Caco-2 (cell line): ENCODE measurements at regions not wholly inside any gene's neighbourhood (a gene's known extent, or its start where the extent isn't known, plus 50 kb on each side); places are given as distances from the start of the nearest gene placed in this dataset.

Experiments
- BruUV-seq: library from RNA; stranded (reverse); fragments of 400-500 nt; replicated peaks from 2 replicates; lab custom pipeline; 2021; lab: Mats Ljungman, UMichigan
- CTCF ChIA-PET: fragments of 300-600 bp; sonication (Branson Sonifier 250); formaldehyde crosslinking; loops from one replicate; lab custom pipeline; 2022; ENCODE audit warnings: antibody characterized with exemption; lab: Charles Lee
- POLR2A ChIA-PET: fragments of 300-600 bp; sonication (Branson Sonifier 250); formaldehyde crosslinking; loops from one replicate; lab custom pipeline; 2022; ENCODE audit warnings: antibody characterized with exemption; lab: Charles Lee
- DNase-seq, 2 experiments: peaks; one replicate each; pipeline versions ENCODE4 v3.0.0 to v3.0.0-alpha.2; 2020 to 2022
- H3K27me3 ChIP-seq: replicated peaks from 2 replicates; pipeline ENCODE4 v1.6.0; 2011; ENCODE audit warnings: low read length; ENCODE audit not compliant: control insufficient read depth, insufficient read depth
- H3K36me3 ChIP-seq: 2 replicates; pipeline ENCODE4 v1.5.1; 2011; ENCODE audit warnings: low read length; ENCODE audit not compliant: control insufficient read depth, insufficient read depth
- H3K4me1 ChIP-seq: fragments of 250-450 bp; sonication (Bioruptor Pico); 2 replicates; pipeline ENCODE4 v1.5.1; 2020; ENCODE audit warnings: mild to moderate bottlenecking
- H3K4me3 ChIP-seq: 2 replicates; pipeline ENCODE4 v1.5.1; 2011; ENCODE audit warnings: low read depth, mild to moderate bottlenecking, control low read depth, low read length
- H3K9me3 ChIP-seq: fragments of 250-450 bp; sonication (Bioruptor Pico); 2 replicates; pipeline ENCODE4 v1.5.1; 2020; ENCODE audit warnings: mild to moderate bottlenecking, moderate library complexity
- H3K27ac Mint-ChIP-seq: one replicate; pipeline ENCODE4 v1.8.0; 2022; ENCODE audit warnings: mixed read lengths; ENCODE audit not compliant: unreplicated experiment
- H3K27me3 Mint-ChIP-seq: one replicate; pipeline ENCODE4 v1.8.0; 2022; ENCODE audit warnings: mixed read lengths; ENCODE audit not compliant: insufficient read depth, unreplicated experiment
- H3K36me3 Mint-ChIP-seq: one replicate; pipeline ENCODE4 v1.8.0; 2022; ENCODE audit warnings: mild to moderate bottlenecking, mixed read lengths; ENCODE audit not compliant: insufficient read depth, unreplicated experiment
- H3K4me1 Mint-ChIP-seq: one replicate; pipeline ENCODE4 v1.8.0; 2022; ENCODE audit warnings: low read depth, mixed read lengths; ENCODE audit not compliant: unreplicated experiment
- H3K4me3 Mint-ChIP-seq: one replicate; pipeline ENCODE4 v1.8.0; 2022; ENCODE audit warnings: mild to moderate bottlenecking, moderate library complexity, mixed read lengths; ENCODE audit not compliant: unreplicated experiment
- H3K9me3 Mint-ChIP-seq: one replicate; pipeline ENCODE4 v1.8.0; 2022; ENCODE audit warnings: mixed read lengths; ENCODE audit not compliant: unreplicated experiment
- CTCF ChIP-seq, 2 experiments: fragments of 200-600 bp in 1 of 2; IDR thresholded peaks; 1 replicate in 1 of 2; 2 replicates in 1 of 2; pipeline versions ENCODE4 v1.5.1 to v1.8.0; 2011 to 2022; ENCODE audit warnings: antibody characterized with exemption in 1 of 2, control low read depth in 1 of 2, inconsistent platforms in 1 of 2, low read depth in 1 of 2, low read length in 1 of 2, mild to moderate bottlenecking in 1 of 2, moderate library complexity in 1 of 2; ENCODE audit not compliant: insufficient read depth in 1 of 2, severe bottlenecking in 1 of 2, unreplicated experiment in 1 of 2
- intact Hi-C: fragments of 100-400 bp; cut with micrococcal nuclease; formaldehyde crosslinking; loops from one replicate; pipeline ENCODE4 v1.10.0; 2022; ENCODE audit not compliant: unreplicated experiment

GRCh38 chr9:86605303-86605702, 251.1 kb upstream of the TUT7 start:
- H3K9me3 Mint-ChIP-seq = no peaks in the 10 kb centered on the region
- no TSS peak for BruUV-seq
- H3K36me3 ChIP-seq = no peaks in the 10 kb centered on the region
- H3K27me3 ChIP-seq = no peaks in the 10 kb centered on the region
- H3K27me3 Mint-ChIP-seq = peaks cover 3% of the 10 kb centered on the region
- POLR2A ChIA-PET = no interaction called here
- H3K4me3 ChIP-seq = no peak overlapping the region
- no peaks in the 10 kb centered on the region for H3K9me3 ChIP-seq
- no peaks in the 10 kb centered on the region for H3K36me3 Mint-ChIP-seq
- intact Hi-C loops = no loop called here
- H3K4me1 Mint-ChIP-seq = no peaks in the 10 kb centered on the region
- no peak for DNase-seq
- CTCF ChIA-PET = no interaction called here
- H3K4me3 Mint-ChIP-seq = no peak overlapping the region
- no peaks in the 10 kb centered on the region for H3K4me1 ChIP-seq
- H3K27ac Mint-ChIP-seq = no peak overlapping the region
- TF ChIP-seq CTCF (IDR thresholded peaks at IDR 0.05; ENCODE audit: insufficient read depth in 1 of 2, low read depth in 1 of 2, low read length in 1 of 2, severe bottlenecking in 1 of 2, unreplicated experiment in 1 of 2) = no peak

GRCh38 chr9:86604741-86605140, 250.5 kb upstream of the TUT7 start:
- intact Hi-C loops = no loop called here
- Mint-ChIP-seq H3K4me3 (no peak overlapping the region), H3K9me3 (no peaks in the 10 kb centered on the region), H3K27ac (no peak overlapping the region), H3K4me1 (no peaks in the 10 kb centered on the region), H3K36me3 (no peaks in the 10 kb centered on the region), H3K27me3 (peaks cover 3% of the 10 kb centered on the region)
- Histone ChIP-seq H3K36me3 (no peaks in the 10 kb centered on the region), H3K4me3 (no peak overlapping the region), H3K9me3 (no peaks in the 10 kb centered on the region), H3K4me1 (no peaks in the 10 kb centered on the region), H3K27me3 (no peaks in the 10 kb centered on the region)
- no TSS peak for BruUV-seq
- TF ChIP-seq CTCF (IDR thresholded peaks at IDR 0.05; ENCODE audit: insufficient read depth in 1 of 2, low read depth in 1 of 2, low read length in 1 of 2, severe bottlenecking in 1 of 2, unreplicated experiment in 1 of 2) = no peak
- no peak for DNase-seq
- CTCF ChIA-PET = no interaction called here
- POLR2A ChIA-PET = no interaction called here

- intact Hi-C loops = no loop called here
- H3K4me3 ChIP-seq = no peak overlapping the region
- no peaks in the 10 kb centered on the region for H3K4me1 ChIP-seq
- H3K27me3 ChIP-seq = no peaks in the 10 kb centered on the region
- Mint-ChIP-seq H3K9me3 (no peaks in the 10 kb centered on the region), H3K36me3 (no peaks in the 10 kb centered on the region), H3K27me3 (peaks cover 3% of the 10 kb centered on the region), H3K4me1 (no peaks in the 10 kb centered on the region), H3K4me3 (no peak overlapping the region), H3K27ac (no peak overlapping the region)
- ChIA-PET CTCF (no interaction called here), POLR2A (no interaction called here)
- no peaks in the 10 kb centered on the region for H3K9me3 ChIP-seq
- no peaks in the 10 kb centered on the region for H3K36me3 ChIP-seq
- no TSS peak for BruUV-seq
- TF ChIP-seq CTCF (IDR thresholded peaks at IDR 0.05; ENCODE audit: insufficient read depth in 1 of 2, low read depth in 1 of 2, low read length in 1 of 2, severe bottlenecking in 1 of 2, unreplicated experiment in 1 of 2) = no peak
- no peak for DNase-seq
Measured at GRCh38 chr9:86602715-86603114, 248.5 kb upstream of the TUT7 start.
